Nucleus accumbens (tissue), 56 donors: ENCODE measurements at regions not wholly inside any gene's neighbourhood (a gene's known extent, or its start where the extent isn't known, plus 50 kb on each side); places are given as distances from the start of the nearest gene placed in this dataset.
"Not testable (repeated sequence)": the region's sequence is repeated elsewhere in the genome, so short reads cannot be mapped to it uniquely, and the experiment has no call there.

ENCODE experiments used
- DNase-seq, 56 donors: peaks; one replicate each; lab custom pipeline; 2025; lab: John Stamatoyannopoulos, UW

DNA sequence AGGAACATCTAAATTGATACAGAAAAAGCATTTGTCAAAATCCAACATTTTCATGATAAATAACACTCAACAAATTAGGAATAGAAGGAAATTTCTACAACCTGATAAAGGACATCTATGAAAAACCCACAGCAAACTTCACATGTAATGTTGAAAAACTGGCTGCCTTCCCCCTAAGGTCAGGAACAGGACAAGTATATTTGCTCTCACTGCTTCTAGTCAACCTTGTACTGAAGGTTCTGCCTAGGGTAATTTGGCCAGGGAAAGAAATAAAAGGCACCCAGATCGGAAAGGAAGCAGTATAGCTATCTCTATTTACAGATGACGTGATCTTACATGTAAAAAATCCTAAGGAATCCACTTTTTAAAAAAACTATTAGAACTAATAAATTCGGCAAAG, 97.1 kb upstream of the USP9X start:
- no peak for DNase-seq

DNA sequence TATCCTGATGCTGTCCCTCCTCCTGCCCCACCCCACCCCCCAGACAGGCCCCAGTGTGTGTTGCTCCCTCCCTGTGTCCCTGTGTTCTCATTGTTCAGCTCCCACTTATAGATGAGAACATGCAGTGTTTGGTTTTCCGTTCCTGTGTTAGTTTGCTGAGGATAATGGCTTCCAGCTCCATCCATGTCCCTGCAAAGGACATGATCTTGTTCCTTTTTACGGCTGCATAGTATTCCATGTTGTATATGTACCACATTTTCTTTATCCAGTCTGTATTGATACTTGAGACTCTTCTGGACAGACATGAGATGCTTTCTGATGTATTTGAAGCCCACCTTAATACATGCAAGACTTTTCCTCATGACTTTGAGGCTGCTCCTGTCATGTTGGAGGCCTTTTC, 91.8 kb upstream of the USP9X start:
- not testable (repeated sequence) for DNase-seq

DNA sequence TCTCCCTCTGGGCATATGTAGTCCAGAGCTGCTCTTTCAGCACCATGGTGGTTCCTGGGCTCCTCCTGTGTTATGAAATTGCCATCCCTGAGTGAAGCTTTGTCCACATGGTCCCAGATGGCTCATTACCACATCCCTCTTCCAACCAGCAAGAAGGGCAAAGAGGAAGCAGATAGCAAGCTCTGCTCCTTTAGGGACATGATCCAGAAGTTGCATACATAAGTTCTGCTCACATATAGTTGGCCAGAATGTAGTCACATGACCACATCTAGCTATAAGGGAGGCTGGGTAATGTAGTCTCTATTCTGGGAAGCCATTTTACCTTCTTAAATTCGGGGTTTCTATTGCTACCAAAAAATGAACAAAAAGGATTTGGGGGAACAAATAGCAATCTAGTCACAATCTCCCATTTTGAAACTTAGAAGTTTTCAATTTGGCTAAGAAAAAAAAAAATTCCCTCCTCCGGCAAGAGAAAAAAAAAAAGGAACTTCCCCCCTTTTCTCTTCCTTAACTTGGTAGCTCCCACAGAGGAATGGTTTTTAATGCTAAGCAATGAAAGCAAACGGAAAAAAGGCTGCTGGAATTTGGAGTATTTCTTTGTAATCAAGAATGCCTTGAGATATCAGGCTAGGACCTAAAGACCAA, 88.2 kb upstream of the USP9X start:
- DNase-seq = peak in 3 of 56 donors; percentile 0 to 3 (median 2)

DNA sequence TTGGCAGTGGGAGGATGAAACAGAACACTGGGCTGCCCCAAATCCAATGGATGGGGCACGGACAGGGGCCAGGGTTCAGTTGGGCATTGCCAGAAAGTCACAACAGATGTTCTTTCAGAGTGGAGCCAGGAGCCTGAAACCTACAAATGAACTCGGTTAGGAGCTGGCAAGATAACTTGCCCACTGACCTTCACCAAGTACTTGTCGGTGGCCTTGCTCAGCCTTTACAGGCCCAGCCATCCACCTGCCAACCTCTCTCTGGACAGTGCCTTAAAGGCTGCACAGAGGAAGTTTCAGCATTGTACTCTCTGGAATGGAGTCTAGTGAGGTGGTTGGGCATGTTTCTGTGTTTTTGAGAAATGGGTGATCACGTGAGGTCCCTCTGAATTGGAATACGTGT, 87.1 kb upstream of the USP9X start:
- DNase-seq = no peak

DNA sequence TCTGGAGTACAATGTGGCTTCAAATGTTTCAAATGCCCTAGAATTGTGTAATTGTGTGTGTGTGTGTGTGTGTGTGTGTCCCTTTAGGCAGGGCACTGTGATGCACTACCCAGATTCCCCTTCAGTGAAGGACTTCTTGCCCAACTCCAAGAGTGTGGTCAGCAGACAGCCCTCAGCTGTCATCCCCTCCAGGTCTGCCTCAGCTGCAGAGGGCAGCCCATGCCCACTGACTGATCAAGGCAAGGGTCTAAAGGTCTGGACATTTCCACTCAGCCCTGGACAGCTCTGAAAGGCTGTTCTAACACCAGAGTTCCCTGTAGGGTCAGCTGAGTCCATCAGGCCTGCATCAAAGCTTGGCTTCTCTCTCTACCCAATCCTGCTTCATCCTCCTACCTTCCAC, 83.9 kb upstream of the USP9X start:
- DNase-seq = no peak

DNA sequence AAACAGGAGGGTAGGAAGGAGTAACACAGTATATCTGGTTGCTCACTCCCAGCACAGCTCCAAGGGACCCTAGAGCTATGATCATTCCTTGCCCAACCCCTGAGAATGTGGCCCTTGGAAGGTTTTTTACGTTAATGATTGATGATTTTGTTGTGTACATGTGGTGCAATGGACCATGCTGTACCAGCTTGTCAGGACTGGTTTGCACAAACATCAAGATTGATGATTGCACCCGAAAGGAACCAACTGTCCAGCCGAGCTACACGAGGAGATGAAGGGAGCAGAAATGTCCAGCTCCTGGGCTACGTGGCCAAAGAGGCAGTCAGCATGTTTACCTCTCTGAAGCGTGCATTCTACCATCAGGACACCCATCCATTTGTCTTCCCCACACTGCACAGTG, 83.2 kb upstream of the USP9X start:
- DNase-seq = no peak

DNA sequence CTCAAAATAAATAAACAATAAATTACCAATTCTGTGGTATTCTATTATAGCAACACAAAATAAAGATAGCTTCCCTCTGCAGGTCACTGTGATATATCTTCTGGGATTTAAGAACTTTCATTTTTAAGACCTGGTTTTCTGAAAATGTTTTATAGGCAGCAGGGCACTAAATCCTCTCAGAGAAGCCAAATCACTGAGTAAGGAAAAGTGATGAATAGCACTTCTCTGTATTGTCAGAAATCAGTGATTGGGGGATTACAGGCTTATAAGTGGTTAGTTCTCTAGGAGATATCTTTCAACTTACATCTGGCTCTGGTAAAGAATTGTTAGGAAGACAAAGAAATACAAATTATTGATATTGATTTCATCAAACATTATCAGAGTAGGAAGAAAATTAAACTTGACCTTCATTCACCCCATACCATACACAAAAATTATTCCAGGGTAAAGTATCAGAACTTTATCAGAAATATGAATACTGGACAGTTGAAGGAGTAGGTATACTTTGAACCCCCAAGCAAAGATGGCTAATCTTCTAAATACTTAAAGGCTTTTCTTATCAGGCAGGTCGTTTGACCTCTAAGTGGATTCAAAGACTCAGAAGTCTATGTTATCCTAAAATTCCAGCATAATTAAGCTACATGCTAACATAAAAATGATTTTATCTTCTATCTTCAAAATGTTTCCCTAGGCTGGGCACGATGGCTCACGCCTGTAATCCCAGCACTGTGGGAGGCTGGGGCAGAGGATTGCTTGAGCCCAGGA, 81.6 kb upstream of the USP9X start:
- DNase-seq = no peak

DNA sequence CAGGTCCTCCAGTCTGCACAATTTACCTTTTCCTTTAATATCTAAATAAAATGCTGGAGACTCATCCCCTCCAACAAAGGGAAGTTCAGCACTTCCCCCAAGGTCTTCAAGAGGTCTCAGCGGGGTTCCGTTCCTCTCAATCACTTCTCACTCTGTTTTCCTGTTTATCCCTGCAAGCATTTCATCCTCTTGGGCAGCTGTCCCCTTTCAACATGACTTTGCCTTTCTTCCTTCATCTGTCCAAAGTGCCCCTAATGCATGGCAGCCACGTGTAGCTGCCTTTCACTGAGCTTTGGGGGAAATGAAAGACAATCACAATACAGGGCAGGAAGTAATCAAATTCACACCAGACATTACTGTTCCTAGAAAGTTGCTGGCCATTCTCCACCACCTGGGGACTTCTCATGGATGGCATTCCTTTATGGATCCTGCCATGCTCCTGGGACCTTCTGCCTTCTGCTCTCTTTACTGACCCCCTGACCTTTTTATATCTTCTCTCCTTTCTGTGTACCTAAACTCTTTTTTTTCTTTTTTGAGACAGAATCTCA, 79.7 kb upstream of the USP9X start:
- peak in 1 of 56 donors; percentile 1 for DNase-seq

DNA sequence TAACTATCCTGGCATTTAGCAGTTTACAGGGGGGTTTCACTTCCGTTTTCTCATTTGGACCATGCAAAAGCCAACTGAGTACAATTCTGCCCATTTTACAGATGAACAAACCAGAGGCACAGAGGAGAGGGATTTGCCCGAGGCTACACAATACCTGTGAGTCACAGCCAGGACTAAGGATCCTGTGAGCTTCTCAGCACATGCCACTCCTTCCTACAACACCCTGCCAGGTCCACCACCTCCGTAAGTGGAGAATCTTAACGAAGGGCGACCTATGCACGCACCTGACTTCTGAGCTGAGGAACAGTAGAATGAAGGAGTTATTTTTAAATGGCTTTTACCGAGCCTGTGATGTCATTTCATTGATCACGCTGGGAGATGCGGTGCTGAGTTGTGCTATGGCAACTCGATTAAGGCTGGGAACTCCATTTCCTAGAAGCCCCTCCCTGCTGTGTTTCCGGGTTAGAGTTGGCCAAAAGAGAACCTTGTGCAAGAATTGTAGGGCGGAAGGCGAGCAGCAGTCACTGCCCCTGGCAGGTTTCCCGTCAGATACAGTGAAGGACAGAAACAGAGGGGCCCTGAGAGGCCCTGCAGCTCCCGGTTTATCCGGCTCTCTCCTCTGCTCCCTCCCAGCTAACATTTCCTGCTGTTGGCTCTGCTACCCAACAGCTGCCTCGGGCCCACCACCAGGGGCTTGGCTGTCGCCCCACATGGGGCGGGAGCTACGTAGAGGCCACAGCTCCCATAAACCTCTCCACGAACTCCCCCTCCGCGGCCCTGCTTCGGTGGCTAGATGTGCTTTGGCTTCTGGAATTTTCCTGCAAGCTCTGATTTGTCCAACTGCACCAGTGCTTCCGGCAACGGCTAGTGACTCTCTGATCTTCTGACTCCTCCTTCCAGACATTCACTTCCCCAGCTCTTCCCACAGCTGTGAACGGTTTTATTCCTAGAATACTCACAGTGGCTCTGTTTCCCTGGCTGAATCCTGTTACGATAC, 75.1 kb upstream of the USP9X start:
- peak in 54 of 56 donors; percentile 1 to 74 (median 38) for DNase-seq

DNA sequence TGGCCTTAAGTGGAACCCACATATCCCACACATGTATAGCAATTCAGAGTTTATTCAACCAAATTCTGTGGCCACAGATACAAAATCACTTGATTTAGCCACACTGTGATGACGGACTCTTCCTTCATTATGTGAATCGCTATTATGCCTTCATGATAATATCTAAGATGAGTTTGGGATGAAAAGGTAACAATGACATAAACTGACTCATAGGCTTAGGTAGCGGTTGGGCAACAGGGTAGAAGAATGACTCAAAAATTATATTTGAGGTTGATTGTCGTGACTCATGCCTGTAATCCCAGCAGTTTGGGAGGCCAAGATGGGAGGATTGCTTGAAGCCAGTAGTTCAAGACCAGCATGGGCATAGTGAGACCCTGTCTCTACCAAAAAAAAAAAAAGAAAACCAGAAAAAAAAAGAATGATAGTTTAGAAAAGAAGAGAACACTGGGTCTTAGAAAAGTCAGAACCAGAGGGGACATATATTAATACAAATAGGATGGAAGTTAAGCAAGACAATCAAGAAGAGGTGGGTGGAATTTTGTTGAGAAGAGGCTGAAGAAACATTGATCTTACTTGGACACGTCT, 70.4 kb upstream of the USP9X start:
- DNase-seq = no peak

DNA sequence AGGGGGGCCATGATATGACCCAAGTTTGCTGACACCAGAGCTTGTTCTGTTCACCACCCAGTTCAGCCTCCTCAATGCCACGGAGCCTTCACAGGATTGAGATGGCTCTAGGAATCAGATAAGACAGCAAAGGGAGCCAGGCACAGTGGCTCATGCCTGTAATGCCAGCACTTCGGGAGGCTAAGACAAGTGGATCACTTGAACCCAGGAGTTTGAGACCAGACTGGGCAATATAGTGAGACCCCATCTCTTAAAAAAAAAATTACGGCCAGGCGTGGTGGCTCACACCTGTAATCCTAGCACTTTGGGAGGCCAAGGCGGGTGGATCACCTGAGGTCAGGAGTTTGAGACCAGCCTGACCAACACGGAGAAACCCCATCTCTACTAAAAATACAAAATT, 67.5 kb upstream of the USP9X start:
- DNase-seq = not testable (repeated sequence)

DNA sequence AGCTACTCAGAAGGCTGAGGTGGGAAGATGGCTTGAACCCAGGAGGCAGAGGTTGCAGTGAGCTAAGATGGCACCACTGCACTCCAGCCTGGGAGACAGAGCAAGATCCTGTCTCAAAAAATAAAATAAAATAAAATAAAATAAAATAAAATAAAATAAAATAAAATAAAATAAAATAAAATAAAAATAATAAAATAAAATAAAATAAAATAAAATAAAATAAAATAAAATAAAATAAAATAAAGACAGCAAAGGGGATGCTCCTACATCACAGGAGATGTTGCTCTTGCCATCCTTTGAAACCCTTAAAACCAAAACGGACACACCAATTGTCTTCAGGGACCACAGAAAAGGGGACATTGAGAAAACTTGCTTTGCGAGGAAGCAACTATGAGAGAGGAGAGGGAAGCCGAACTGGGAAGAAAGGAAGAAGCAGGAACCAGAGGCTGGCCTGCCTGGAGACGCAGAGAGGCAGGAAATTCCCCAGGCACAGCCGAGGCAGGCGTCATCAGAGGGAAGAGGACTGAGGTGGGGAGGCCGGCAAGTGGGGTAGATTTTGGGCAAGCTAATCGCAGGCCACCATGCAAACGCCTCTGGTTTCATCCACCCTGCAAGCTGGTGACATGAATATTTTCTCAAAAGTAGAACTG, 66.7 kb upstream of the USP9X start:
- not testable (repeated sequence) for DNase-seq

DNA sequence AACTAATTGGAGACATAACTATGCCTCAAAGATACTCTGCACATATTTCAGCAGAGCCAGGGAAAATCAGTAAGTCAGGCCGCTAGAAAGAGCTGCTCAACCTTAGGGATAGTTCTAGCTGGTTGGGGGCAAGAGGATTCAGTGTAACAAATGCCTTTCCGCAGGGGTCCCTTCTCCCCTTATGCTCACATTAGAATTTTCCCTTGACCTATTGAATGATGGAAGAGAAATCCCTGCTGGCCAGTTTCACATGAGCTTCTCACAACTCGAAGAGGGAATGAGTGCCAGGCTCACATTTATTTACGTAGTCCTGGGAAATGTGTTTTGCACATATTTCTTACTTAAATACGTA, 66.2 kb upstream of the USP9X start:
- DNase-seq = no peak

DNA sequence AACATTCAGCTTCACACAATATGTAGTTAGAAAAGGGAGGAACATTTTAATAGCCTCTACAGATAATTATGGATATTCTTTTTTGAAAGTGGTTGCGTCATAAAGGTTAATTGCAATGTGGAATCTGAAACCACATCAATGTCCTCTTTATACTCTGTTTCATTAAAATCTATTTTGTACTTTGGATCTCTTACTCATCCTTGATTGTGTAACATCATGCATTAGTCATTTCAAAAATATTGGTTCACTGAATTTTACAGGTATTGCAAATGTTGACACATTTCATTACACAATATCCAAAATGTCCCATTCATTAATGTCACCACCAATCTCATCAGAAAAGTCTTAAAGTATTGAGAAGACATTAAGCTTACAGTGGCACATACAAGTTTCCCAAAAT, 62.7 kb upstream of the USP9X start:
- DNase-seq = no peak

DNA sequence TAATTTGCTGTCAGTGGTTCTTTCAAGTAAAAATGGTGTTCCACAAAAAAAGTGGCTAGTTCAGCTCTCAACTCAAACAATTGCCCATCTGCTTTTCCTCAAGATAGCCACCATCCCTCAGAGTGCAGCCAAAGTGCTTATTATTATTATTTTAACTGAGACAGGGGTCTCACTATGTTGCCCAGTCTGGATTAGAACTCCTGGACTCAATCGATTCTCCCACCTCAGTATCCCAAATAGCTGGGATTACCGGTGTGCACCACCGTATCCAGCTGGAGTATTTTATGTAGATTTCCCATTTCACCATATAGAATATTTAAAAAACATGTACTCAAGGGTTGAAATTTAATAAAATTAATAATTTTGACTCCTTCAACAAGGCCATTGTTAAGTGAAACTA, 62.1 kb upstream of the USP9X start:
- DNase-seq = no peak

DNA sequence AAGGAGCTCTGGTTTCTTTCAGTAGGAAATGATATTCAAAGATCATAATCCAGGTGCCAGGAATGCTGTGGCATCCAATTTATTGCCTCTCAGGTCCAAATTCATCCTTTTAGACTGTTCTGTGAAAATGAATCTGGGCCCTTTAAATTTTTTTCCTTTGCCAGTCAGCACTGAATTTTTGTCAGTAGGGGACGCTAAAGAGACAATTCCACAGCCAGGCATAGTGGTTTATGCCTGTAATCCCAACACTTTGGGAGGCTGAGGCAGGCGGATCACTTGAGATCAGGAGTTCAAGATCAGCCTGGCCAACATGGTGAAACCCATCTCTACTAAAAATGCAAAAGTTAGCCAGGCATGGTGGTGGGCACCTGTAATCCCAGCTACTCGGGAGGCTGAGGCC, 60.9 kb upstream of the USP9X start:
- not testable (repeated sequence) for DNase-seq

DNA sequence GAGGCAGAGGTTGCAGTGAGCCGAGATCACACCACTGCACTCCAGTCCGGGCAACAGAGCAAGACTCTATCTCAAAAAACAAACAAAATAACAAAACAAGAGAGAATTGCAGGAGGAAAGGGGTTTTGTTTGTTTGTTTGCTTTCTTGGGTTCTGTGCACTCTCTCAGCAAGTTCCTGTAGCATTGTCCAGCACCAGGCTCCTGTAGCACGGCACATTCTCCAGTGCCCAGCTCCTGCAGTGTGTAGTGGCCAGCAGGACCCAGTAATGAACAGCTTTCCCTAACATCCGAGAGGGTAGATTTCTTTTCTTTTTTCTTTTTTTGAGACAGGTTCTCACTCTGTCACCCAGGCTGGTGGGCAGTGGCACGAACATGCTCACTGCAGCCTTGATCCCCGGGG, 60.5 kb upstream of the USP9X start:
- no peak for DNase-seq

DNA sequence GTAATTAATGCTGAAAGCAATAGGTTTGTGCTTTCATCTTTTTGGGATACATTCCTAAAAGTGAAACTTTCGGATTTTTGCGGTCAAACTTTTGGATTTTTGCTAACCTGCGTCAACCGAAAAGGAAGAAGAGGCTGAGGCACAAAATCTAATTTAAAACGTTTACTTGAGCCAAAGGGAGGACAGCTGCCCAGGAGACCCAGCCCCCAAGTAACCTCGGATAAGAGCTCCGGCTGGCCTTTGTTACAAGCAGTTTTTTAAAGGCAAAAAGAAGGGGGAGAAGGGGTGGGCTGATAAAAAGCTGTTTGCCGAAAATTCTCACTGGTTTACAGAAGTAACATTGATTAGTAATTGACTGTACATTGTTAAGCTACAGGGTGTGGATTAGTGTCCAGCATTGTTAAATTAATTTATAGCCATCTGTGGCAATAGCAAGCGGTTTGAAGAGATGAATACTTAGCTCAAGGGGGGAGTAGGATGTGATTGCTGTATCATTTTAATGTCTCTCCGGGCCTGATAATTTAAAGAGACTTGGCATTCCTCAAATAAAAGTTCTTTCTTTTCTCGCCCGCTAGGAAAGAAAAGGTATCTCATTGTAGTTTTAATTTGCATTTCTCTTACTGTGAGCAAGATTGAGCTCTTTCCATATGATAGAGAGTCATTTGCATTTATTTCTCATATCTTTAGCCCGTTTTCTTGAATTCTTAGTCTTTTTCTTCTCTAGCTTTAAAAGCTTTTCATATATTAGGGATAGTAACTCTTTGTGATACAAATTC, 59.1 kb upstream of the USP9X start:
- no peak for DNase-seq

DNA sequence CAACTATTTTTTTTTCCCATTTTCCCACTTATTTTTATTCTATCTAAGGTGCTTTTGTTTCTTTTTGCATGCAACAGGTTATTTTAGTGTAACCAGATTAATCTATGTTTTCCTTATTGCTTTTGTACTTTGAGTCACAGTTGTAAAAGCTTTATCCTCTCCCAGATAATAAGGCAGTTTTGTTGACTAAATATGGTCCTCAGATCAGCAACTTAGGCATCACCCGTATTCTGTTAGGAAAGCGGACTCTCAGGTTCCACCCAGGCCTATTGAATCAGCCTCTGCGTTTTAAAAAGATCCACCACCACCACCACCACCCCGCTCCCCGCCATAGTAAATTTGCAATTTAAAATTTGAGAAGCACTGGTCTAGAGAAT, 58.6 kb upstream of the USP9X start:
- no peak for DNase-seq
